IMR-90 (cell line): ENCODE measurements at regions not wholly inside any gene's neighbourhood (a gene's known extent, or its start where the extent isn't known, plus 50 kb on each side); places are given as distances from the start of the nearest gene placed in this dataset.

Experiments used
- ATAC-seq: fragments of 200-7000 bp; cut with Tn5 transposase; 2 replicates; pipeline ENCODE4 v1.9.1; 2020; ENCODE audit warnings: low read depth, mild to moderate bottlenecking, moderate library complexity
- BruUV-seq: library from RNA; stranded (reverse); fragments of 400-500 nt; replicated peaks from 2 replicates; lab custom pipeline; 2021; lab: Mats Ljungman, UMichigan
- CTCF ChIA-PET: fragments of 300-600 bp; formaldehyde crosslinking; extraction: SDS; loops from one replicate; lab custom pipeline; 2021; ENCODE audit warnings: antibody characterized with exemption; lab: Yijun Ruan, JAX
- POLR2A ChIA-PET: fragments of 300-600 bp; sonication (Branson Sonifier 250); formaldehyde crosslinking; loops from one replicate; lab custom pipeline; 2022; ENCODE audit warnings: antibody characterized with exemption; ENCODE audit not compliant: unreplicated experiment; lab: Charles Lee
- DNase-seq: peaks from one replicate; pipeline ENCODE4 v3.0.0; 2013
- H2AFZ ChIP-seq: replicated peaks from 2 replicates; pipeline ENCODE3; 2013; ENCODE audit warnings: low read length, mild to moderate bottlenecking; ENCODE audit not compliant: poor library complexity
- H2AK5ac ChIP-seq: 2 replicates; pipeline ENCODE4 v1.6.1; 2013; ENCODE audit warnings: low read depth, low read length, inconsistent platforms
- H2AK9ac ChIP-seq: replicated peaks from 2 replicates; pipeline ENCODE3; 2013; ENCODE audit warnings: mild to moderate bottlenecking, low read depth, low read length, moderate library complexity; ENCODE audit not compliant: poor library complexity
- H2BK120ac ChIP-seq: 2 replicates; pipeline ENCODE4 v1.6.1; 2013; ENCODE audit warnings: low read depth, low read length, inconsistent platforms
- H2BK15ac ChIP-seq: 3 replicates; pipeline ENCODE4 v1.6.1; 2013; ENCODE audit warnings: low read depth, low read length, inconsistent platforms
- H2BK20ac ChIP-seq: 2 replicates; pipeline ENCODE4 v1.6.1; 2013; ENCODE audit warnings: low read depth, mild to moderate bottlenecking, inconsistent platforms, low read length, moderate library complexity
- H2BK5ac ChIP-seq: 2 replicates; pipeline ENCODE4 v1.6.1; 2013; ENCODE audit warnings: mild to moderate bottlenecking, low read depth, low read length, inconsistent platforms; ENCODE audit not compliant: poor library complexity, severe bottlenecking
- H3K14ac ChIP-seq: replicated peaks from 2 replicates; pipeline ENCODE4 v1.6.1; 2013; ENCODE audit warnings: low read depth, low read length, inconsistent platforms
- H3K18ac ChIP-seq: 2 replicates; pipeline ENCODE4 v1.6.1; 2013; ENCODE audit warnings: low read depth, low read length, control low read depth
- H3K23ac ChIP-seq: 2 replicates; pipeline ENCODE4 v1.6.1; 2013; ENCODE audit warnings: low read depth, low read length, inconsistent platforms
- H3K27ac ChIP-seq: 2 replicates; pipeline ENCODE4 v1.5.1; 2013; ENCODE audit warnings: mild to moderate bottlenecking, control low read depth, low read length; ENCODE audit not compliant: insufficient read depth
- H3K27me3 ChIP-seq: 2 replicates; pipeline ENCODE4 v1.6.1; 2013; ENCODE audit warnings: low read length; ENCODE audit not compliant: control insufficient read depth, insufficient read depth
- H3K36me3 ChIP-seq: 2 replicates; pipeline ENCODE4 v1.6.1; 2013; ENCODE audit warnings: low read length, mixed read lengths; ENCODE audit not compliant: control insufficient read depth, insufficient read depth
- H3K4ac ChIP-seq: 2 replicates; pipeline ENCODE4 v1.6.1; 2013; ENCODE audit warnings: low read depth, low read length, inconsistent platforms
- H3K4me1 ChIP-seq: 2 replicates; pipeline ENCODE4 v1.6.1; 2013; ENCODE audit warnings: low read length, mixed read lengths; ENCODE audit not compliant: control insufficient read depth, insufficient read depth
- H3K4me2 ChIP-seq: 2 replicates; pipeline ENCODE4 v1.6.1; 2013; ENCODE audit warnings: low read depth, mild to moderate bottlenecking, control low read depth, low read length, moderate library complexity
- H3K4me3 ChIP-seq: 2 replicates; pipeline ENCODE4 v1.5.1; 2013; ENCODE audit warnings: low read depth, mild to moderate bottlenecking, control low read depth, low read length, moderate library complexity; ENCODE audit not compliant: insufficient read depth
- H3K56ac ChIP-seq: 2 replicates; pipeline ENCODE4 v1.6.1; 2013; ENCODE audit warnings: low read length, inconsistent platforms; ENCODE audit not compliant: insufficient read depth; ENCODE audit errors: extremely low read depth
- H3K79me1 ChIP-seq, 2 experiments: 2 replicates each; pipeline ENCODE4 v1.6.1; 2013; ENCODE audit warnings: low read length in 2 of 2, inconsistent platforms in 1 of 2, low read depth in 1 of 2
- H3K9ac ChIP-seq: 2 replicates; pipeline ENCODE4 v1.6.1; 2013; ENCODE audit warnings: low read depth, low read length, control low read depth
- H3K9me1 ChIP-seq: 2 replicates; pipeline ENCODE4 v1.6.1; 2013; ENCODE audit warnings: low read length, inconsistent platforms; ENCODE audit not compliant: insufficient read depth
- H3K9me3 ChIP-seq: 2 replicates; pipeline ENCODE4 v1.6.1; 2013; ENCODE audit warnings: low read length; ENCODE audit not compliant: control insufficient read depth, insufficient read depth
- H4K20me1 ChIP-seq: 2 replicates; pipeline ENCODE4 v1.6.1; 2013; ENCODE audit warnings: low read length, inconsistent platforms; ENCODE audit not compliant: insufficient read depth
- H4K5ac ChIP-seq: 2 replicates; pipeline ENCODE4 v1.6.1; 2013; ENCODE audit warnings: mild to moderate bottlenecking, low read depth, low read length, control low read depth
- H4K8ac ChIP-seq, 2 experiments: 2 replicates each; pipeline ENCODE4 v1.6.1; 2013; ENCODE audit warnings: low read depth in 2 of 2, low read length in 2 of 2, control low read depth in 1 of 2, inconsistent platforms in 1 of 2
- H4K91ac ChIP-seq: 2 replicates; pipeline ENCODE4 v1.6.1; 2013; ENCODE audit warnings: low read depth, low read length, inconsistent platforms; ENCODE audit not compliant: insufficient read depth
- FOS ChIP-seq: fragments of 150-350 bp; IDR thresholded peaks from 2 replicates; pipeline ENCODE4 v1.6.1; 2016; ENCODE audit warnings: low read depth, low read length
- MAZ ChIP-seq: IDR thresholded peaks from 2 replicates; pipeline ENCODE4 v1.6.1; 2012; ENCODE audit warnings: low read depth, mild to moderate bottlenecking, low read length, improper control_type of control experiment, moderate library complexity, borderline replicate concordance
- NFE2L2 ChIP-seq: fragments of 150-350 bp; IDR thresholded peaks from 2 replicates; pipeline ENCODE4 v1.6.1; 2016; ENCODE audit warnings: low read depth, mild to moderate bottlenecking, low read length
- RCOR1 ChIP-seq: IDR thresholded peaks from 2 replicates; pipeline ENCODE4 v1.6.1; 2012; ENCODE audit warnings: mild to moderate bottlenecking, low read length, improper control_type of control experiment; ENCODE audit not compliant: insufficient replicate concordance
- RFX5 ChIP-seq: IDR thresholded peaks from 2 replicates; pipeline ENCODE4 v1.8.0; 2012; ENCODE audit warnings: low read depth, mild to moderate bottlenecking, low read length, moderate library complexity
- WGBS, 2 experiments: methylation state at CpG; one replicate each; pipeline versions ENCODE4 v1.1.5 to v1.1.7; 2013; ENCODE audit warnings: missing lambda C conversion rate in 2 of 2; ENCODE audit not compliant: insufficient read length in 1 of 2; ENCODE audit errors: extremely low coverage in 2 of 2; 5-methylcytosine and 5-hydroxymethylcytosine counted together
- dilution Hi-C: fragments of 300-500 bp; cut with HindIII; formaldehyde crosslinking; loops from one replicate; pipeline ENCODE4 v1.14.3; 2018; ENCODE audit warnings: low sequenced_read_pairs; ENCODE audit not compliant: unreplicated experiment
- in situ Hi-C: fragments of 300-500 bp; cut with MboI; formaldehyde crosslinking; loops from 3 replicates; pipeline ENCODE4 v1.14.3; 2019; ENCODE audit warnings: low sequenced_read_pairs, inconsistent platforms, mixed read lengths
- intact Hi-C: fragments of 100-400 bp; cut with micrococcal nuclease; formaldehyde crosslinking; loops from 2 replicates; pipeline ENCODE4 v1.10.0; 2022
- TF ChIP-seq, protein P1 (sequence below): conservative IDR thresholded peaks from 2 replicates; pipeline ENCODE4 v1.5.1; 2012; ENCODE audit warnings: mild to moderate bottlenecking, low read depth, low read length, improper control_type of control experiment
- TF ChIP-seq, protein P2 (sequence below): fragments of 150-350 bp; IDR thresholded peaks from 2 replicates; pipeline ENCODE4 v1.6.1; 2017; ENCODE audit warnings: mild to moderate bottlenecking, antibody characterized with exemption, low read length, low read depth

- in situ Hi-C loops = no loop called here
- no peak overlapping the region for H2AK9ac ChIP-seq
- no peaks in the 10 kb centered on the region for H3K36me3 ChIP-seq
- BruUV-seq = no TSS peak
- no peak overlapping the region for H2BK20ac ChIP-seq
- H3K56ac ChIP-seq = no peak overlapping the region
- H3K4ac ChIP-seq = no peak overlapping the region
- no peaks in the 10 kb centered on the region for H3K4me1 ChIP-seq
- no peak overlapping the region for H2BK120ac ChIP-seq
- H3K9me1 ChIP-seq = no peaks in the 10 kb centered on the region
- H3K14ac ChIP-seq = no peak overlapping the region
- no peak overlapping the region for H3K27ac ChIP-seq
- H3K4me2 ChIP-seq = no peak overlapping the region
- H4K8ac ChIP-seq = no peak overlapping the region
- H4K91ac ChIP-seq = no peak overlapping the region
- H3K27me3 ChIP-seq = no peaks in the 10 kb centered on the region
- H3K9me3 ChIP-seq = no peaks in the 10 kb centered on the region
- no peaks in the 10 kb centered on the region for H4K20me1 ChIP-seq
- no peak overlapping the region for H2AK5ac ChIP-seq
- dilution Hi-C loops = no loop called here
- WGBS, 2 experiments = no CpG with 5 or more reads among the region's 6 CpGs
- H3K18ac ChIP-seq = no peak overlapping the region
- H2AFZ ChIP-seq = peak overlapping the region; percentile 8
- DNase-seq (no peak), ATAC-seq (no peak)
- H3K79me1 ChIP-seq = no peaks in the 10 kb centered on the region
- H2BK5ac ChIP-seq = no peak overlapping the region
- TF ChIP-seq FOS (no peak), RFX5 (no peak), MAZ (no peak), NFE2L2 (no peak), RCOR1 (no peak)
- TF ChIP-seq, protein P1, sequence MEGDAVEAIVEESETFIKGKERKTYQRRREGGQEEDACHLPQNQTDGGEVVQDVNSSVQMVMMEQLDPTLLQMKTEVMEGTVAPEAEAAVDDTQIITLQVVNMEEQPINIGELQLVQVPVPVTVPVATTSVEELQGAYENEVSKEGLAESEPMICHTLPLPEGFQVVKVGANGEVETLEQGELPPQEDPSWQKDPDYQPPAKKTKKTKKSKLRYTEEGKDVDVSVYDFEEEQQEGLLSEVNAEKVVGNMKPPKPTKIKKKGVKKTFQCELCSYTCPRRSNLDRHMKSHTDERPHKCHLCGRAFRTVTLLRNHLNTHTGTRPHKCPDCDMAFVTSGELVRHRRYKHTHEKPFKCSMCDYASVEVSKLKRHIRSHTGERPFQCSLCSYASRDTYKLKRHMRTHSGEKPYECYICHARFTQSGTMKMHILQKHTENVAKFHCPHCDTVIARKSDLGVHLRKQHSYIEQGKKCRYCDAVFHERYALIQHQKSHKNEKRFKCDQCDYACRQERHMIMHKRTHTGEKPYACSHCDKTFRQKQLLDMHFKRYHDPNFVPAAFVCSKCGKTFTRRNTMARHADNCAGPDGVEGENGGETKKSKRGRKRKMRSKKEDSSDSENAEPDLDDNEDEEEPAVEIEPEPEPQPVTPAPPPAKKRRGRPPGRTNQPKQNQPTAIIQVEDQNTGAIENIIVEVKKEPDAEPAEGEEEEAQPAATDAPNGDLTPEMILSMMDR = no peak
- TF ChIP-seq, protein P2, sequence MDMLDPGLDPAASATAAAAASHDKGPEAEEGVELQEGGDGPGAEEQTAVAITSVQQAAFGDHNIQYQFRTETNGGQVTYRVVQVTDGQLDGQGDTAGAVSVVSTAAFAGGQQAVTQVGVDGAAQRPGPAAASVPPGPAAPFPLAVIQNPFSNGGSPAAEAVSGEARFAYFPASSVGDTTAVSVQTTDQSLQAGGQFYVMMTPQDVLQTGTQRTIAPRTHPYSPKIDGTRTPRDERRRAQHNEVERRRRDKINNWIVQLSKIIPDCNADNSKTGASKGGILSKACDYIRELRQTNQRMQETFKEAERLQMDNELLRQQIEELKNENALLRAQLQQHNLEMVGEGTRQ = no peak
- POLR2A ChIA-PET = no interaction called here
- CTCF ChIA-PET = interaction anchor here (0.6 kb wide), 1 partner anchor 64 kb away, joined by 5 read pairs; no protein-coding TSS in a partner anchor
- H2BK15ac ChIP-seq = no peak overlapping the region
- no peak overlapping the region for H4K5ac ChIP-seq
- H3K4me3 ChIP-seq = no peak overlapping the region
- H3K23ac ChIP-seq = no peak overlapping the region
- intact Hi-C loops = no loop called here
- H3K9ac ChIP-seq = no peak overlapping the region
These were observed 193.0 kb upstream of the PWP1 start for GRCh38 chr12:107492393-107493134.
